Activated CD8-positive, alpha-beta memory T cell treated with anti-CD3 and anti-CD28 coated beads for 1 hour (primary cell): ENCODE measurements at regions not wholly inside any gene's neighbourhood (a gene's known extent, or its start where the extent isn't known, plus 50 kb on each side); places are given as distances from the start of the nearest gene placed in this dataset.

Source experiments
- DNase-seq, 2 donors: peaks; one replicate each; pipeline ENCODE4 v3.0.0-alpha.2; 2020; ENCODE audit warnings: low read depth in 1 of 2; ENCODE audit errors: extremely low read depth in 1 of 2

- DNase-seq = no peak
Measured at GRCh38 chr7:25279705-25280104, 51.4 kb upstream of the NPVF start.

DNA sequence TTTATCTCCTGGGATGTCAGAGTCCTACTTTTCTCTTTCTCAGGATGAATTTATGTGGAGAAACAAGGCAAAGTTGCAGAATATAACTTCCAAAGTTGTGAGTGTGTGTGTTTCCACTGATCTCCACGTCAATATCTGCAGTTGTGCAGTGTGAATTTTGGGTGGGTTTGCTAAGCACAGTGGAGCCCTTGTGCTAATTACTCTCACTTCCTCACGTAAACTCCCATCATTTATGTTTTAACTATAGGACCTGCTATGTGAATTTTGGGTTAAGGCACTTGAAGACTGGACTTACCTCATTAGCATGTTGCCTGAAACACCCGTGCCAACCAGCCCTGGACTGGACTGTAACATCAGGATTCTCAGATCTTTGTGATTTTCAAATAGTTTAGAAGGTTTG is 51.9 kb upstream of the NPVF start:
- no peak for DNase-seq

- no peak for DNase-seq
Measured at GRCh38 chr7:25282194-25282593, 53.9 kb upstream of the NPVF start.

GRCh38 chr7:25286756-25287155 is 58.5 kb upstream of the NPVF start:
- DNase-seq = no peak

- DNase-seq = no peak
Measured at GRCh38 chr7:25287291-25287690, 59.0 kb upstream of the NPVF start.

DNA sequence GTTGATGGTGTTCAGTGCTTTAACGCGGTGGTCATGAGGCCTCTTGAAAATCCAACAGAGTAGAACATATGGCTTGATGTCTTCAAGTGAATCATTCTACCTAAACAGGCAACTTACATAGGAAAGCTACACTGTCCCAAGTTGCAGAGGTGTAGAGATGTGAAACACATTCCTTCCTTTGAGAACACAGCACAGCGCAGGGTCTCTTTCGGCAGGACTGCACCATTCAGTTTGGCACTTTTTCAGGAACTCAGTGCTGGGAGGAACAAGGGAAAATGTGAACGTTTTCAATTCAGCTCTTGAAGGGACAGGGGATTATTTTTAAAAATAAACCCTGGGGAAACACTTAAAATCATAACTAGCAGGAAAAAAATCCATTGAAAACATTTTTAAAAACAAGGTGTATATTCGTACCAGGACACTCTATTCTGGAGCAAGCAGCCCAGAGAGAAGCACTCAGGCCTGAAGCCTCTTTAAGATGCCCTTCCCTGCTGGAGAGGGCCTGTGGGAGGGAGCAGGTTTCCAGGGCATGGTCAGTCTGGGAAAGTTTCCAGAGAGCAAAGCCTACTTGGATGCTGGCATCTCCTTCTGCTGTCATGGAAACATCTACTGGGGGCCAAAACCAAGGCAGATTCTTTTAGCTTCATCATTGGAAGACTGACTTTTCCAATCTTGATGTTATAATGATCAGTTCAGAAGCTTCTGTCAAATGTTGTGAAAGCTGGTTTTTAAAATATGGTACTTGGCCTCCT is 60.4 kb upstream of the NPVF start:
- DNase-seq = no peak

DNA sequence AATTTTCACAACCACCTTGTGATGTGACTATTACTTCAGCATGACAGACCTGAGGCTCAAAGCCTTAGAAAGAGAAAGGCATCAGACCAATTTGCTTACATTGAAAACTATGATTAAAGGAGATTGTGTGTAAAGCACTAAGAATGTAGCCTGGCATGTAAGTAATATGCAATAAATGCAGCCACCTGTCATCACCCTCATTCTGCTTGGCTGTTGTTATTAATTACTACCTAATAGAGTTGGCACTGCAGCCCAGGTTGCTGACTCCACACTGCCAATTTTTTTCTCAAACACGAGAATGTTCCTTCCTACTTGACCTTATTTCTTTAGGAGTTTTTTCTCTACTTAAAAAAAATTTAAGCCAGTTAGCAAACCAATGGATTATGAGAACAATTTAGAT is 61.2 kb upstream of the NPVF start:
- DNase-seq = no peak

GRCh38 chr7:25294624-25295023 is 66.3 kb upstream of the NPVF start:
- no peak for DNase-seq

- no peak for DNase-seq
Measured at GRCh38 chr7:25295387-25295786, 67.1 kb upstream of the NPVF start.

DNA sequence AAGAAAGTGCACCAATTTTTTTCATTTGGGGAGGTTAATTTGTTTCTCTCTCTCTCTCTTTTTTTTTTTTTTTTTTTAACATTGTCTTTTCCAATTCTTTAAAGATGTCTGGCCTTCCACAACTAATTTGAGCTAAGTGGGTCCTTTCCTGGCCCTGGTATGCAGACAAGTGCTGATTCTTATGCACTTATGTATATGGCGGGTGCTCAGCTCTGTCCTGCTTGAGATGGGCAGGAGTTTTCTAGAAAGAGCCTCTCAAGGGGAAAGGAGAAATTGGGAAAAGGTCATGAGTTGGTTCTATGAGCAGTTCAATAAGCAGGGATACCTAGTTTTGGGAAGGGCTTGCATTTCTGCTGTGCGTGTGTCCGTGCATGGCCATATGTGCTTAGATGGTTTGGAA is 67.8 kb upstream of the NPVF start:
- no peak for DNase-seq

DNA sequence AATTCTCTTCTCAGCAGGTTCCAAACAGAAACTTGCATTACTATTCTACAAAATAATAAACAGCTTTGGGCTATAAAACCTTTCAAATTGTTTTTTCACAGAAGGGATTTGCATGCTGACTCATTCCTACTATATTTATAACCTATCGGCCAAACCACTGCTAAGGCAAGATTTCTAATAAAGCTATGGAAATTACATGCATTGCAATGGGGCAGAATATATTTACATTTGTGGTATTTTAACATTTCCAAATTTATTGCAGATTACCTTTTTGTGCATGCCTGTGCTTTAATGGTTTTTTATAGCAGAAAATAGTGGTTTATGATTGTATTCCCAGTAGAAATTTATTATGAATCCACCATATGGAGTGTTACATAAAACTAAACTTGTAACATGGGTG is 69.0 kb upstream of the NPVF start:
- no peak for DNase-seq

- DNase-seq = no peak
Measured at GRCh38 chr7:25303281-25304181, 75.2 kb upstream of the NPVF start.

DNA sequence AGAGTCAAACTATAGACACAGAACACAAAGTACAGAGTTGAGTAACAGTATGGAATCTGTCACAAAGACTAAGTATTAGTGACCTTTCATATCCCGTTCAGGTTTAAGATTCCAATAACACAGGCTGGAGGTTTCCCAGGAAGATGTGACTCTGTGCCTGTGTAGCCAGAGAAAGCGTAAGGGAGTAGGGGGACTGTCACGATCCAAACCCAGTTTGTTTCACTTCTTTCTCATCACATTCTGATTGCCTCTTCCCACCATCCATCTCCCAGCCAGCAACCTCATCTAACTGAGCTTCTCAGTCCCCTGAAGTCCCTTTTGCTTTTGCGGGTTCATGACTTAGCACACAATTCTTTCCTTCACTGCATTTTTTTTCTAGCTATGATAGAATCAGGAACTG is 76.4 kb upstream of the NPVF start:
- no peak for DNase-seq

GRCh38 chr7:25305831-25306230 is 77.5 kb upstream of the NPVF start:
- no peak for DNase-seq

- no peak for DNase-seq
Measured at GRCh38 chr7:25307624-25308023, 79.3 kb upstream of the NPVF start.

GRCh38 chr7:25308246-25308645 is 80.0 kb upstream of the NPVF start:
- no peak for DNase-seq

DNA sequence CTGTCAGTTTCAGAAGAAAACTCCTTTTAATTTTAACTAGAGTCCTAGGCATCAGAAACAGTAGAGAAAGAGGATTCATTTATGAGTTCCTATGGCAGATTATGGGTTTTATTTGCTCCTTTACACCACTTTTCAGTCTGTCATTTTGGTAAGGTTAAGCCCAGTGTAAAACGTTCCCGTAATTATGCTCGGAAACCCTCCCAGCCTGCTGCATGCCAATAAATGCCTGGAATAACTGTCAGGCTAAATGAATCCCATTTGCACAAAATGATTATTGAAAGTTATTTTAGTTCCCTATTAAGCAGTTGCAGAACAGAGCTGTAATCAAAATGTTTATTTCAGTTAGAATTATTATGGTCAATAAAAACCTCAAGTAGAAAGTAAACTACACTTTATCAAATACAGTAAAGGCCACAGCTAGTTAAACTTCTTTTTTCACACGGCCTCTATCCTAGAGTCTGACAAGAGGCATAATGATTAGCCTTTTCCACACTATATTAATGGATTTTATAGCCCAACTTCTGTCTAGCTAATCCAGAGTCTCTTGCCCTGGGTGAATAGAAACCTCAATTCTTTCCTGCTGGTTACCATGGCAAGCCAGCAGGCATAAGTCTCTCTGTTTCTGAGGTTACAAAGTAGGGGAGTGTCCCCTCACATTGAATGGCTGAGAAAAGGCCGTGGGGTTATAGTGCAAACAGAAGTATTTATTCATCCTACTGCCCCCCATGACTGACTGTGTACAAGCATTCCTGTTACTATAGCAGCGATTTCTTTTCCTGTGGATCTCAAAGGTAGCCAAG is 80.8 kb upstream of the NPVF start:
- DNase-seq = no peak

- DNase-seq = no peak
Measured at GRCh38 chr7:25310896-25311295, 82.6 kb upstream of the NPVF start.

DNA sequence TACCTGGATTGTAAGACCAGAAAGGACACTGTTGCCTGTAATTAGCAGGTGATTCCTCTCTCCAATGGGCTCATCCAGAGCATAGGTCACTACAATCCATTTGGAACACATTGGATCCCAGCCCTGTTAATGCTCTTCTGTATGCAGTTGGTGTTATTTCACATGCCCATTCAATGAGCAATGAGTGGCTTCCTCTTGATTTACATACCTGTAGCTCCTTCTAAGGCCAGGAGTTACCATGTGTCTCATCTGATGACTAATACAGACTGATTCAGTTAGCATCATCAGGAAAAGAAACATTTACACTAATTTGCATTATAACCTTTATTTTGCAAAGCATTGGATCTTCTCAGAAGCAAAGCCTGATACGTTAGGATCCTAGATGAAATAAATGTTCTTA is 83.1 kb upstream of the NPVF start:
- DNase-seq = no peak

DNA sequence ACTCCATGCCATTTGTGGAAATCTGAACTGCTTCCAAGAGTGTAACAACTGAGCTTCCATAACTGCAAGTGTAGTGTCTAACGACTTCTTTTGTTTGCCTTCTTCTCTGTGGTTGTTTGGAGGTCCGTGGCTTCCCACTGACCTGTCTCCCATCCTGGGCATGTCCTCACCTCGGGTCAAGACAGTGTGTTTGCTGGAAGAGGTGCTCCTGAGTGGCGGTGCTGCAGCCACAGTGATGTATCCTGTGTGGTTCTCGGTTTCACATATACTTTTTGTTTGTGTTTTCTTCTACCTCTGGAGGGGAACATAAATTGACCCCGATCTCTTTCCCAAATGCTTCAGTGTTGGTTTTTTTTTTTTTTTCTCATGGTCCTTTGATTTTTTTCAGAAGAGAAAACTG is 84.7 kb upstream of the NPVF start:
- no peak for DNase-seq

- DNase-seq = no peak
Measured at GRCh38 chr7:25313526-25313925, 85.2 kb upstream of the NPVF start.
